Liver (tissue), 8 donors: ENCODE measurements at regions not wholly inside any gene's neighbourhood (a gene's known extent, or its start where the extent isn't known, plus 50 kb on each side); places are given as distances from the start of the nearest gene placed in this dataset.

ENCODE experiments used
- DNase-seq: peaks from one replicate; pipeline ENCODE4 v3.0.0-alpha.2; 2017; ENCODE audit warnings: low spot score
- H3K27ac ChIP-seq, 2 donors: one replicate each; pipeline ENCODE4 v1.7.0; 2013; ENCODE audit warnings: inconsistent platforms in 2 of 2, low read length in 2 of 2, control low read depth in 1 of 2, low read depth in 1 of 2, mild to moderate bottlenecking in 1 of 2
- H3K27me3 ChIP-seq, 4 donors: one replicate each; pipeline versions ENCODE4 v1.6.1 to v1.7.0; 2013; ENCODE audit warnings: low read length in 3 of 4, inconsistent platforms in 1 of 4, mild to moderate bottlenecking in 1 of 4, moderate library complexity in 1 of 4; ENCODE audit not compliant: control insufficient read depth in 4 of 4, insufficient read depth in 4 of 4
- H3K36me3 ChIP-seq, 4 donors: one replicate each; pipeline versions ENCODE4 v1.6.1 to v1.7.0; 2013; ENCODE audit warnings: low read length in 3 of 4, mild to moderate bottlenecking in 3 of 4, low read depth in 1 of 4, moderate library complexity in 1 of 4; ENCODE audit not compliant: control insufficient read depth in 4 of 4, insufficient read depth in 3 of 4
- H3K4me1 ChIP-seq, 4 donors: one replicate each; pipeline versions ENCODE4 v1.6.1 to v1.7.0; 2013; ENCODE audit warnings: low read length in 3 of 4, mild to moderate bottlenecking in 3 of 4, moderate library complexity in 1 of 4; ENCODE audit not compliant: control insufficient read depth in 4 of 4, insufficient read depth in 4 of 4
- H3K4me3 ChIP-seq, 3 donors: one replicate each; pipeline versions ENCODE4 v1.6.1 to v1.7.0; 2013; ENCODE audit warnings: low read length in 3 of 3, control low read depth in 1 of 3, low read depth in 1 of 3, mild to moderate bottlenecking in 1 of 3
- H3K9ac ChIP-seq, 2 donors: one replicate each; pipeline ENCODE4 v1.7.0; 2013; ENCODE audit warnings: low read length in 2 of 2, mild to moderate bottlenecking in 2 of 2, moderate library complexity in 2 of 2, control low read depth in 1 of 2, low read depth in 1 of 2
- H3K9me3 ChIP-seq, 4 donors: one replicate each; pipeline versions ENCODE4 v1.6.1 to v1.7.0; 2013; ENCODE audit warnings: low read length in 3 of 4; ENCODE audit not compliant: control insufficient read depth in 4 of 4
- EGR1 ChIP-seq, 2 donors: IDR thresholded peaks; 2 replicates each; pipeline ENCODE4 v1.6.1; 2016 to 2018; ENCODE audit warnings: antibody characterized with exemption in 2 of 2, low read depth in 2 of 2
- FOXA1 ChIP-seq: IDR thresholded peaks from 2 replicates; pipeline ENCODE4 v1.6.1; 2016; ENCODE audit warnings: antibody characterized with exemption
- FOXA2 ChIP-seq: IDR thresholded peaks from 2 replicates; pipeline ENCODE4 v1.6.1; 2016; ENCODE audit warnings: antibody characterized with exemption
- GABPA ChIP-seq, 2 donors: IDR thresholded peaks in 1 of 2; conservative IDR thresholded peaks in 1 of 2; 2 replicates each; pipeline ENCODE4 v1.6.1; 2016; ENCODE audit warnings: antibody characterized with exemption in 2 of 2, mild to moderate bottlenecking in 1 of 2, moderate library complexity in 1 of 2
- HNF4A ChIP-seq, 2 donors: conservative IDR thresholded peaks; 2 replicates each; pipeline ENCODE4 v1.6.1; 2016; ENCODE audit warnings: antibody characterized with exemption in 2 of 2, mild to moderate bottlenecking in 2 of 2
- HNF4G ChIP-seq: IDR thresholded peaks from 2 replicates; pipeline ENCODE4 v1.6.1; 2016; ENCODE audit warnings: antibody characterized with exemption
- JUND ChIP-seq, 2 donors: IDR thresholded peaks; 2 replicates each; pipeline ENCODE4 v1.6.1; 2016; ENCODE audit warnings: antibody characterized with exemption in 2 of 2
- NR2F2 ChIP-seq: IDR thresholded peaks from 2 replicates; pipeline ENCODE4 v1.6.1; 2016; ENCODE audit warnings: antibody characterized with exemption
- RAD21 ChIP-seq, 2 donors: IDR thresholded peaks; 2 replicates each; pipeline ENCODE4 v1.6.1; 2016; ENCODE audit warnings: antibody characterized with exemption in 2 of 2, mild to moderate bottlenecking in 2 of 2
- RXRA ChIP-seq, 2 donors: IDR thresholded peaks; 2 replicates each; pipeline ENCODE4 v1.6.1; 2017 to 2018; ENCODE audit warnings: antibody characterized with exemption in 2 of 2, mild to moderate bottlenecking in 1 of 2
- SP1 ChIP-seq: IDR thresholded peaks from 2 replicates; pipeline ENCODE4 v1.6.1; 2018; ENCODE audit warnings: antibody characterized with exemption, mild to moderate bottlenecking
- TAF1 ChIP-seq: conservative IDR thresholded peaks from 2 replicates; pipeline ENCODE4 v1.6.1; 2016; ENCODE audit warnings: antibody characterized with exemption, mild to moderate bottlenecking
- YY1 ChIP-seq: IDR thresholded peaks from 2 replicates; pipeline ENCODE4 v1.6.1; 2016; ENCODE audit warnings: antibody characterized with exemption, mild to moderate bottlenecking
- WGBS: extraction: QIAGEN DNeasy Blood & Tissue Kit; methylation state at CpG from one replicate; pipeline ENCODE4 v1.1.7; 2013; 5-methylcytosine and 5-hydroxymethylcytosine counted together
- TF ChIP-seq, protein P1 (sequence below): IDR thresholded peaks from 2 replicates; pipeline ENCODE4 v1.6.1; 2016; ENCODE audit warnings: antibody characterized with exemption
- TF ChIP-seq, protein P2 (sequence below): IDR thresholded peaks from 2 replicates; pipeline ENCODE4 v1.6.1; 2016; ENCODE audit warnings: antibody characterized with exemption
- TF ChIP-seq, protein P3 (sequence below): fragments of 150-350 bp; IDR thresholded peaks from 2 replicates; pipeline ENCODE4 v1.5.1; 2017; ENCODE audit warnings: improper control_type of control experiment, low read depth, low read length; ENCODE audit not compliant: missing input control
- TF ChIP-seq, protein P4 (sequence below): IDR thresholded peaks from 2 replicates; pipeline ENCODE4 v1.6.1; 2016; ENCODE audit warnings: antibody characterized with exemption
- TF ChIP-seq, protein P5 (sequence below): IDR thresholded peaks from 2 replicates; pipeline ENCODE4 v1.6.1; 2016; ENCODE audit warnings: antibody characterized with exemption, mild to moderate bottlenecking
- donor health status: healthy.
- donor health status: healthy.
- donor health status: healthy.
- donor health status: healthy.
- donor health status: healthy.

DNA sequence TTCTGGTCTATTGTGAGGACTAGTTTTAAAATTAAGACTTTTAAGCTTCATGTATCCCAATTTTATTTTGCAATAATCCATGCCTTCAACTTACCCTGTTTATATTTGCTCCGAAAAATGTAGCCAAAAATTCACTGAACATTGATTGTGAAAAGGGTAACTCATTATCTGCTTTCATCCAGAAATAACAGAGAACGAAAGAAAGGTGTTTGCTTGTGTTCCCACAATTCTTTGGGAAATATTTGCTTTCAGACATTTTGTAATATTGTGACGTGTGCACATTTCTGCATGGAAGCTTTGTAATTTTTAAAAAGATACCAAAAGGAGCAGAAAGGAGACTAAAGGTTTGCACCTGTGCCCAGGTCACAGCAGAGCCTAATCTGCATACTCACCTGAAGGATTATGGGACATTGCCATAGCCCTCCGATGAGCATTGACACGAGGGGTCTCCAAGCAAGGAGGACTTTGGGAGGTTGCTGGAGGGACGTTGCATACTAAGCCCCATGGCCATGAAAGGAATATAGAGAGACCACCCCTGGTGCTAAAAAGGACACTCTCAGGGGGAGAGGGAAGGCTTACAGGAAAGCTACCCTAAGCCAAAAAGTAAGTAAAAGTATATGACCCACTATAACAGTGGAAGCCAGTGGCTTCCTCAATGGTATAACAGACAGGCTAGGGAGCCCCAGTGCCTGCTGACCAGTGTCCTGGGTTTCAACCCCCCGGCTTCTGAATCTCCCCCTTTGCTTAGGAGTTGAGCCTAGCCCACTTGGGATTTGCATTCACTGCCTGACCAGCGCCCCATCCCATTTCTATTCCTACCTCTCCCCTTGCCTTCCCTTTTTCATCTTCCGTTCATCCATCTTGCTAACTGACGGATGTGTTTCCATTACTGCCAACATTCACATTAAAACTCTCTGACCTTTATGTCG is 148.6 kb upstream of the ZC3H12A start:
- TF ChIP-seq FOXA2, result peak; percentile 70
- TF ChIP-seq HNF4A (conservative IDR thresholded peaks at IDR 0.05), result peak; percentile 10 to 70
- TF ChIP-seq TAF1, result no peak
- TF ChIP-seq GABPA (IDR thresholded peaks at IDR 0.05 in 1 of 2, conservative IDR thresholded peaks at IDR 0.05 in 1 of 2), result peak in 1 of 2 donors; percentile 43
- TF ChIP-seq, protein P1, sequence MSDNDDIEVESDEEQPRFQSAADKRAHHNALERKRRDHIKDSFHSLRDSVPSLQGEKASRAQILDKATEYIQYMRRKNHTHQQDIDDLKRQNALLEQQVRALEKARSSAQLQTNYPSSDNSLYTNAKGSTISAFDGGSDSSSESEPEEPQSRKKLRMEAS, result peak; percentile 75
- peak in 1 of 2 donors; percentile 82 for TF ChIP-seq RXRA (IDR thresholded peaks at IDR 0.05)
- peak; percentile 90 for TF ChIP-seq YY1
- TF ChIP-seq JUND (IDR thresholded peaks at IDR 0.05), result peak in 1 of 2 donors; percentile 60
- TF ChIP-seq SP1, result no peak
- TF ChIP-seq FOXA1, result peak; percentile 79
- TF ChIP-seq, protein P2, sequence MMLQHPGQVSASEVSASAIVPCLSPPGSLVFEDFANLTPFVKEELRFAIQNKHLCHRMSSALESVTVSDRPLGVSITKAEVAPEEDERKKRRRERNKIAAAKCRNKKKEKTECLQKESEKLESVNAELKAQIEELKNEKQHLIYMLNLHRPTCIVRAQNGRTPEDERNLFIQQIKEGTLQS, result no peak
- TF ChIP-seq, protein P3, sequence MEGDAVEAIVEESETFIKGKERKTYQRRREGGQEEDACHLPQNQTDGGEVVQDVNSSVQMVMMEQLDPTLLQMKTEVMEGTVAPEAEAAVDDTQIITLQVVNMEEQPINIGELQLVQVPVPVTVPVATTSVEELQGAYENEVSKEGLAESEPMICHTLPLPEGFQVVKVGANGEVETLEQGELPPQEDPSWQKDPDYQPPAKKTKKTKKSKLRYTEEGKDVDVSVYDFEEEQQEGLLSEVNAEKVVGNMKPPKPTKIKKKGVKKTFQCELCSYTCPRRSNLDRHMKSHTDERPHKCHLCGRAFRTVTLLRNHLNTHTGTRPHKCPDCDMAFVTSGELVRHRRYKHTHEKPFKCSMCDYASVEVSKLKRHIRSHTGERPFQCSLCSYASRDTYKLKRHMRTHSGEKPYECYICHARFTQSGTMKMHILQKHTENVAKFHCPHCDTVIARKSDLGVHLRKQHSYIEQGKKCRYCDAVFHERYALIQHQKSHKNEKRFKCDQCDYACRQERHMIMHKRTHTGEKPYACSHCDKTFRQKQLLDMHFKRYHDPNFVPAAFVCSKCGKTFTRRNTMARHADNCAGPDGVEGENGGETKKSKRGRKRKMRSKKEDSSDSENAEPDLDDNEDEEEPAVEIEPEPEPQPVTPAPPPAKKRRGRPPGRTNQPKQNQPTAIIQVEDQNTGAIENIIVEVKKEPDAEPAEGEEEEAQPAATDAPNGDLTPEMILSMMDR, result no peak
- TF ChIP-seq, protein P4, sequence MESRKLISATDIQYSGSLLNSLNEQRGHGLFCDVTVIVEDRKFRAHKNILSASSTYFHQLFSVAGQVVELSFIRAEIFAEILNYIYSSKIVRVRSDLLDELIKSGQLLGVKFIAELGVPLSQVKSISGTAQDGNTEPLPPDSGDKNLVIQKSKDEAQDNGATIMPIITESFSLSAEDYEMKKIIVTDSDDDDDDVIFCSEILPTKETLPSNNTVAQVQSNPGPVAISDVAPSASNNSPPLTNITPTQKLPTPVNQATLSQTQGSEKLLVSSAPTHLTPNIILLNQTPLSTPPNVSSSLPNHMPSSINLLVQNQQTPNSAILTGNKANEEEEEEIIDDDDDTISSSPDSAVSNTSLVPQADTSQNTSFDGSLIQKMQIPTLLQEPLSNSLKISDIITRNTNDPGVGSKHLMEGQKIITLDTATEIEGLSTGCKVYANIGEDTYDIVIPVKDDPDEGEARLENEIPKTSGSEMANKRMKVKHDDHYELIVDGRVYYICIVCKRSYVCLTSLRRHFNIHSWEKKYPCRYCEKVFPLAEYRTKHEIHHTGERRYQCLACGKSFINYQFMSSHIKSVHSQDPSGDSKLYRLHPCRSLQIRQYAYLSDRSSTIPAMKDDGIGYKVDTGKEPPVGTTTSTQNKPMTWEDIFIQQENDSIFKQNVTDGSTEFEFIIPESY, result peak; percentile 79
- peak in 1 of 2 donors; percentile 56 for TF ChIP-seq EGR1 (IDR thresholded peaks at IDR 0.05; ENCODE audit: low read depth in 2 of 2)
- TF ChIP-seq HNF4G, result no peak
- TF ChIP-seq, protein P5, sequence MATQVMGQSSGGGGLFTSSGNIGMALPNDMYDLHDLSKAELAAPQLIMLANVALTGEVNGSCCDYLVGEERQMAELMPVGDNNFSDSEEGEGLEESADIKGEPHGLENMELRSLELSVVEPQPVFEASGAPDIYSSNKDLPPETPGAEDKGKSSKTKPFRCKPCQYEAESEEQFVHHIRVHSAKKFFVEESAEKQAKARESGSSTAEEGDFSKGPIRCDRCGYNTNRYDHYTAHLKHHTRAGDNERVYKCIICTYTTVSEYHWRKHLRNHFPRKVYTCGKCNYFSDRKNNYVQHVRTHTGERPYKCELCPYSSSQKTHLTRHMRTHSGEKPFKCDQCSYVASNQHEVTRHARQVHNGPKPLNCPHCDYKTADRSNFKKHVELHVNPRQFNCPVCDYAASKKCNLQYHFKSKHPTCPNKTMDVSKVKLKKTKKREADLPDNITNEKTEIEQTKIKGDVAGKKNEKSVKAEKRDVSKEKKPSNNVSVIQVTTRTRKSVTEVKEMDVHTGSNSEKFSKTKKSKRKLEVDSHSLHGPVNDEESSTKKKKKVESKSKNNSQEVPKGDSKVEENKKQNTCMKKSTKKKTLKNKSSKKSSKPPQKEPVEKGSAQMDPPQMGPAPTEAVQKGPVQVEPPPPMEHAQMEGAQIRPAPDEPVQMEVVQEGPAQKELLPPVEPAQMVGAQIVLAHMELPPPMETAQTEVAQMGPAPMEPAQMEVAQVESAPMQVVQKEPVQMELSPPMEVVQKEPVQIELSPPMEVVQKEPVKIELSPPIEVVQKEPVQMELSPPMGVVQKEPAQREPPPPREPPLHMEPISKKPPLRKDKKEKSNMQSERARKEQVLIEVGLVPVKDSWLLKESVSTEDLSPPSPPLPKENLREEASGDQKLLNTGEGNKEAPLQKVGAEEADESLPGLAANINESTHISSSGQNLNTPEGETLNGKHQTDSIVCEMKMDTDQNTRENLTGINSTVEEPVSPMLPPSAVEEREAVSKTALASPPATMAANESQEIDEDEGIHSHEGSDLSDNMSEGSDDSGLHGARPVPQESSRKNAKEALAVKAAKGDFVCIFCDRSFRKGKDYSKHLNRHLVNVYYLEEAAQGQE, result peak; percentile 68
- TF ChIP-seq NR2F2, result no peak
- TF ChIP-seq RAD21 (IDR thresholded peaks at IDR 0.05), result peak in 1 of 2 donors; percentile 19
- no peak overlapping the region for H3K27ac ChIP-seq
- H3K4me1 ChIP-seq, result peaks cover 0 to 13% (median 8%) of the 10 kb centered on the region in 4 donors
- H3K36me3 ChIP-seq, result no peaks in the 10 kb centered on the region
- peaks cover 0 to 3% (median 1%) of the 10 kb centered on the region in 4 donors for H3K9me3 ChIP-seq
- H3K27me3 ChIP-seq, result no peaks in the 10 kb centered on the region
- 57% methylated on average over 11 of the region's 11 CpGs for WGBS
- H3K9ac ChIP-seq, result no peak overlapping the region
- no peak for DNase-seq
- H3K4me3 ChIP-seq, result no peak overlapping the region
